Aorta (tissue), 5 donors: ENCODE measurements at regions not wholly inside any gene's neighbourhood (a gene's known extent, or its start where the extent isn't known, plus 50 kb on each side); places are given as distances from the start of the nearest gene placed in this dataset.

Experiments used
- ATAC-seq: fragments of 200-7000 bp; cut with Tn5 transposase; one replicate; pipeline ENCODE4 v1.9.1; 2022; ENCODE audit warnings: moderate library complexity; ENCODE audit not compliant: low FRiP score
- DNase-seq, 2 donors: peaks; one replicate each; pipeline ENCODE4 v3.0.0-alpha.2; 2020
- H3K27ac ChIP-seq, 2 donors: one replicate each; pipeline ENCODE4 v1.5.1; 2013; ENCODE audit warnings: low read length in 2 of 2, mild to moderate bottlenecking in 2 of 2, moderate library complexity in 2 of 2, control low read depth in 1 of 2, inconsistent platforms in 1 of 2, low read depth in 1 of 2
- H3K27me3 ChIP-seq, 2 donors: one replicate each; pipeline ENCODE4 v1.6.1; 2013; ENCODE audit warnings: control low read depth in 1 of 2, low read length in 1 of 2, mild to moderate bottlenecking in 1 of 2, moderate library complexity in 1 of 2; ENCODE audit not compliant: insufficient read depth in 2 of 2, control insufficient read depth in 1 of 2
- H3K36me3 ChIP-seq, 2 donors: one replicate each; pipeline ENCODE4 v1.6.1; 2013; ENCODE audit warnings: control low read depth in 1 of 2, low read length in 1 of 2, mild to moderate bottlenecking in 1 of 2; ENCODE audit not compliant: insufficient read depth in 2 of 2, control insufficient read depth in 1 of 2
- H3K4me1 ChIP-seq, 2 donors: one replicate each; pipeline ENCODE4 v1.6.1; 2013; ENCODE audit warnings: low read length in 2 of 2, control low read depth in 1 of 2, mild to moderate bottlenecking in 1 of 2, moderate library complexity in 1 of 2; ENCODE audit not compliant: insufficient read depth in 2 of 2, control insufficient read depth in 1 of 2
- H3K4me3 ChIP-seq, 2 donors: one replicate each; pipeline ENCODE4 v1.5.1; 2013; ENCODE audit warnings: low read length in 2 of 2, control low read depth in 1 of 2, mild to moderate bottlenecking in 1 of 2
- H3K9me3 ChIP-seq: one replicate; pipeline ENCODE4 v1.6.1; 2013; ENCODE audit warnings: mild to moderate bottlenecking, low read length; ENCODE audit not compliant: control insufficient read depth
- WGBS, 2 donors: extraction: QIAGEN DNeasy Blood & Tissue Kit; methylation state at CpG; one replicate each; pipeline ENCODE4 v1.1.7; 2013; 5-methylcytosine and 5-hydroxymethylcytosine counted together
- intact Hi-C, 2 donors: fragments of 100-400 bp; cut with DNase I; formaldehyde crosslinking; loops; one replicate each; pipeline versions ENCODE4 v1.14.2 to v1.15.0; 2022
- donor health status: healthy with polysubstance abuse.
- donor health status: Bipolar disorder and iron deficiency.
- donor health status: DM: no; HTN: no; CAD: no.
- donor health status: DM: no; HTN: no; CAD: no.
- donor health status: DM: yes; HTN: yes; CAD: no.

DNA sequence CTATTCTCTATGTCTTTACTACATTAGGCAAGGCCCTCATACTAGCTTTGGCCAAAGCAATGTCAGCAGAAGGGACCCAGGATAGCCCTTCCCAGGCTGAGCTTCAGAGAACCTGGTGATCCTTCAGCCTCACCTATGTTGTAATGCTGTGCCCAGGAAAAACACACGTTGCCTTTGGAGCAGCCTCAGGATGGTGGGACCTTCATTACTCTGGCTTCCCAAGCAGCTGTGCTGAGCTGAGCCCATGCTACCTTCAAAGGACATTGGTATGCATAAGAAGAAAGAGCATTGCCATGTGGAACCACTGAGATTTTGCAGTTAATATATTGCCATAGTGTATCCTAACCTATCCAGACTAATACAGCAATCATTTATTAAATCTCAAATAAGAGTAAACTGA, 756.4 kb upstream of the ID2 start:
- ATAC-seq: no peak
- H3K4me1 ChIP-seq: no peaks in the 10 kb centered on the region
- no peak overlapping the region for H3K27ac ChIP-seq
- no peak overlapping the region for H3K4me3 ChIP-seq
- DNase-seq: no peak
- no peaks in the 10 kb centered on the region for H3K27me3 ChIP-seq
- no peaks in the 10 kb centered on the region for H3K36me3 ChIP-seq
- no peaks in the 10 kb centered on the region for H3K9me3 ChIP-seq
- intact Hi-C loops: no loop called here
- 70 to 80% methylated on average over 1 of the region's 1 CpG for WGBS, 2 donors

DNA sequence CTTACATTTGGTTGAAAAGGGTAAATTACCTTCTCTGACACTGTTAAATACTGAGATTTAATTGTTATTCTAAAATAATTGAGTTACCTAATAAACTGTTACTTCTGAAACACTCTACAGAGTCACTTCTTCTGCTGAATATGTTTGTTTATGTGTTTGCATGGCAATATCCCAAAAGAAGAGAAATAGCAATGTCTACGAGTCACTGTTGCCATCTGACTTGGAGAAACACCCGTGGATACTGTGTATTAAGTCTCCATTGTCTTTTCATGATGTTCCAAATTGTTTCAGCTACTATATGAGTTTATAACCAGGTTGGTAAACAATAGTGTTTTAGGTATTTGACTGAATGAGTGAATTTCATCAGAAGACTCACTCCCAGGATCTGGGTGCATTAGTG, 754.2 kb upstream of the ID2 start:
- WGBS, 2 donors: 88 to 96% methylated on average over 2 of the region's 2 CpGs
- ATAC-seq (no peak), DNase-seq (no peak)
- Histone ChIP-seq H3K4me3 (no peak overlapping the region), H3K27ac (no peak overlapping the region), H3K27me3 (no peaks in the 10 kb centered on the region), H3K4me1 (no peaks in the 10 kb centered on the region), H3K36me3 (no peaks in the 10 kb centered on the region), H3K9me3 (no peaks in the 10 kb centered on the region)
- intact Hi-C loops: no loop called here

DNA sequence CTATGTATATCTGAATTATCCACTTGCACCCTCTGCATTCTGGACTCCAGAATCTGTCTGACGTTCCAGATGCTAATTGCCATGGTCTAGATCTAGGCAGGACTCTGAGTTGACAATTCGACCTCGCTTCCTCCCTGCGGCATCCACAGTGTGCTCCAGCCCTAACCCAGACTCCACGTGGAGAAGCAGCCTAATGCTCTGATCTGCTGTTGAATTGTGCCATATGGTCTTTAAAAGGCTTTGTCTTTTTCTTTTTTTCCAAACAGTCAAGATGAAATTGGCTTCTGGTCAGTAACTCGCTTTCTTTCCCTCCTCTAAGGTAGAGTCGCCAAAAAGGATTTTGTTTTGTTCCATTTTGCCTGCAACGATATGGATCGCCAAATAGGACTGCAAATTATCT, 752.6 kb upstream of the ID2 start:
- intact Hi-C loops: no loop called here
- ATAC-seq (no peak), DNase-seq (no peak)
- no peaks in the 10 kb centered on the region for H3K9me3 ChIP-seq
- H3K27me3 ChIP-seq: no peaks in the 10 kb centered on the region
- no peak overlapping the region for H3K27ac ChIP-seq
- WGBS, 2 donors: 89 to 91% methylated on average over 9 of the region's 9 CpGs
- no peaks in the 10 kb centered on the region for H3K36me3 ChIP-seq
- H3K4me3 ChIP-seq: no peak overlapping the region
- no peaks in the 10 kb centered on the region for H3K4me1 ChIP-seq

DNA sequence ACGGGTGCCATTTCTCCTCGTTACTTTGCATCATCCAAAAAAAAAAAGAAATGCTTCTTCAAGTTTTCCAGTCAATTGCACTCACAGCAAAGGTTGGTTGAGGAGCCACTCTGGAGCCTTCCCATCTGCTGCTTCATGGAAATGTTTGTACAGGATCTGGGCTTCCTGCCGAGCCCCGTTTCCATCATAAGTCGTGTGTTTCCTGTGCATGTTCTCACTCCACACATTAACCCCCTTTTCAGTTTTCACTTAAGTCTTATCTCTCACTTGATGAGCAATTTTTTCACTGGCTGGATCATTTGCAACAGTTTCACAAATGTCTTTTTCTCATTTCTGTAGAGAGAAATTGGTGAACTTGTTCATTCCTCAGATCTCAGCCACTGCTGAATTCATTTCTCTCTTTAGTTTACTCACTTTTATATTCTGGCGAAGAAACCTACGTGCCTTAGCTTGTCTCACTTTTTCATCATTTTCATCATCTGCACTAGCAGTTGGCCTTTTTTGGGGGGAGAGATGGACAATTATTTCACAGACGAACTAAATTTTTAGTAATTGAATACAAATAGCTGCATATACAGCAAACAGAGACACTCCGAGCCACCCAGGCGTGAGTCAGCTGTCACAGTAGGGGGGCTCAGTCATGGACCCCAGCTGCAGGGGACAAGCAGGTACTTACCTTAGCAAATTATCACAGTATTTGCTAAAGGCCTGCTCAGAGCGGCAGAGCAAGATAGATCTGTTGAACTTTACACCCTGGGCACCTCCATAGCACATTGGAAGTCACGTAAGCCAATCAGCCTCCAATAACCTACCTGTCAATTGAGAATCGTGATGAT, 750.8 kb upstream of the ID2 start:
- ATAC-seq: no peak
- H3K27ac ChIP-seq: no peak overlapping the region

DNA sequence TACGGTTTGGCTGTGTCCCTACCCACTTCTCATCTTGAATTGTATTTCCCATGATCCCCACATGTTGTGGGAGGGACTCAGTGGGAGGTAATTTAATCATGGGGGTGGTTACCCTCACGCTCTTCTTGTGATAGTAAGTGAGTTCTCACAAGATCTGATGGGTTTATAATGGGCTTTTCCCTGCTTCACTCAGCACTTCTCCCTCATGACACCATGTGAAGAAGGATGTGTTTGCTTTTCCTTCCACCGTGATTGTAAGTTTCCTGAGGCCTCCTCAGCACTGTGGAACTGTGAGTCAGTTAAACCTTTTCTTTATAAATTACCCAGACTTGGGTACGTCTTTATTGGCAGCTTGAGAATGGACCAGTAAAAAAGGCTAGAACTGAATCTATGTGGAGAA, 750.0 kb upstream of the ID2 start:
- Histone ChIP-seq H3K27ac (no peak overlapping the region), H3K9me3 (no peaks in the 10 kb centered on the region), H3K4me1 (no peaks in the 10 kb centered on the region), H3K4me3 (no peak overlapping the region), H3K27me3 (no peaks in the 10 kb centered on the region), H3K36me3 (no peaks in the 10 kb centered on the region)
- DNase-seq: no peak
- intact Hi-C loops: no loop called here
- ATAC-seq: no peak
- WGBS, 2 donors: 89 to 91% methylated on average over 4 of the region's 4 CpGs

More for the DNA sequence above, 750.8 kb upstream of the ID2 start:
- no peaks in the 10 kb centered on the region for H3K36me3 ChIP-seq
- H3K9me3 ChIP-seq: no peaks in the 10 kb centered on the region
- intact Hi-C loops: no loop called here
- H3K4me3 ChIP-seq: no peak overlapping the region
- no peaks in the 10 kb centered on the region for H3K27me3 ChIP-seq
- no peaks in the 10 kb centered on the region for H3K4me1 ChIP-seq
- no peak for DNase-seq
- 63 to 65% methylated on average over 13 of the region's 13 CpGs for WGBS, 2 donors

DNA sequence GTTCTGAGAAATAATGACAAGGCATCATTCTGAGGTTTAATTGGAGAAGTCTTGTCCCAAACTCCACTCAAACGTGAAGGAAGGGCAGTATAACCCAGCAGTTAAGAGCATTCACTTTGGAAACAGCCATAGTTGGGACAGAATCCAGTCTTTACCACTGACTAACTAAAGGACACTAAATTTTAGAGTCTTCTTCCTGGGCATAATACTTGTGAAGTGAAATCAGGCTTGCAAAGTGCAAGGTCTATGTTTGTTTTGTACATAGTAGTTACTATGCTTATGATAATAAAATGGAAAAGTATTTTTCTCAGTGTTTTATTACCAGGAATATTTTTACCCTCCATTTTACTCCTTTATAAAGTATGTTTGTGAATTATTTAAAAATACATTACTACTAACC, 748.2 kb upstream of the ID2 start:
- ATAC-seq: no peak
- 70 to 80% methylated on average over 1 of the region's 1 CpG for WGBS, 2 donors

DNA sequence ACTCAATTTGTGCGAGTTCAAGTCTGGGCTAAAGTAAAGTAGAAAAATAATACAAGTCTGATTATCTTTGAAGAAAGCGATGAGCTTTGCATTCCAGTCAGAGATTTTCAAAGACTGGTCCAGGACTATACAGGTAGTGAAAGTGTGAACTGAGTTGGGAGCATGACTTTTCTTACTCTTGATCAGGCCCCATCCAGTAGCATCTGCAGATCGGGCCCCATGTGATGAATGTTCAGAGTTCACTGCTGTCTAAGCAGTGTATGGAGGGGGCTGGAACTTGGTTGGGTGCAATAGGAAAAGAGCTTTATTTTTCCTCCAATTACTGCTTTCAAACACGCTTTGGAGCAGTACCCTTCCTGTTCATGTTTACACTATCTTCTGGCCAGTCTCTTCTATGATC, 747.4 kb upstream of the ID2 start:
- no peak overlapping the region for H3K4me3 ChIP-seq
- DNase-seq (no peak), ATAC-seq (no peak)
- H3K27ac ChIP-seq: no peak overlapping the region
- intact Hi-C loops: no loop called here
- no peaks in the 10 kb centered on the region for H3K4me1 ChIP-seq
- peaks cover 0 to 1% of the 10 kb centered on the region in 2 donors for H3K27me3 ChIP-seq
- H3K36me3 ChIP-seq: no peaks in the 10 kb centered on the region
- no peaks in the 10 kb centered on the region for H3K9me3 ChIP-seq
- WGBS, 2 donors: 97% methylated on average over 4 of the region's 4 CpGs

More for the DNA sequence above, 748.2 kb upstream of the ID2 start:
- intact Hi-C loops: no loop called here
- peaks cover 0 to 1% of the 10 kb centered on the region in 2 donors for H3K27me3 ChIP-seq
- no peaks in the 10 kb centered on the region for H3K4me1 ChIP-seq
- H3K9me3 ChIP-seq: no peaks in the 10 kb centered on the region
- no peak overlapping the region for H3K4me3 ChIP-seq
- H3K36me3 ChIP-seq: no peaks in the 10 kb centered on the region
- no peak for DNase-seq
- no peak overlapping the region for H3K27ac ChIP-seq

DNA sequence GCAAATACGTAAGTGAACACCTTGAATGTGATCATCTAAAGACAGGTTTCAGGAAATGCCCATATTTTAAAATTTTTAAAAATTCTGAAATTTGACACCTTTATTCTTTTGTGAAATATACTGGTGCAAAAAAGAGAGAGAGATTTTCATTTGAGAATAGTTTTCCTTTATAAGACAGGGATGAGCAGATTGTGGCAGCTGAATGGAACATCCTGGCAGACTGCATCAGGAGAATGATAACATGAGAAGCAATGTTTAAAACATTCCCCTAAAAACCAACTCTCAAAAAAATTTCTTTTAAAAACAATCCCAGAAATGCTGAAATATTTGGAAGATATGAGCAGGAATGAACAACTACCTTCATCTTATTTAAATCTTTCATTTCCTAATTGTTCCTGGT, 744.8 kb upstream of the ID2 start:
- DNase-seq (no peak), ATAC-seq (no peak)
- H3K27me3 ChIP-seq: peaks cover 0 to 1% of the 10 kb centered on the region in 2 donors
- H3K4me1 ChIP-seq: no peaks in the 10 kb centered on the region
- no peaks in the 10 kb centered on the region for H3K36me3 ChIP-seq
- intact Hi-C loops: no loop called here
- H3K4me3 ChIP-seq: no peak overlapping the region
- WGBS, 2 donors: 95 to 100% methylated on average over 1 of the region's 1 CpG
- no peak overlapping the region for H3K27ac ChIP-seq
- H3K9me3 ChIP-seq: no peaks in the 10 kb centered on the region

DNA sequence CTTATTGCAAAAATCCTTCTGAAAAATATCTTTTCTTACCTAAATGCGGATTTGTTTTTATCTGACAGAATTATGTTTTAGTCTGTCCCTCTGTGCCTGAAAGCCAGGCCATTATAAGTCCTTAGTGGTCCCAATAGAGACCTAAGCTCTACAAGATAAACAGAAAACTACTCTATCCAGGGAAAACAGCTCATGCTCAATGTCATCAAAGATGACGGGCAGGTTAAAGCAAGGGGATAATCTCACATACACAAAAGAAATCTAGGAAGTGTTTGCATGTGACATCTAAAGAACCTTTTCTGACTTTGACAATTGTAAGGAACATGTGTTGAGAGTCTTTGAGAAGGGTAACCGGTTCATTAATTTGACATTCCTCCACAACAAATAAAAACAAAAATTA, 741.1 kb upstream of the ID2 start:
- DNase-seq (no peak), ATAC-seq (no peak)
- intact Hi-C loops: no loop called here
- Histone ChIP-seq H3K36me3 (no peaks in the 10 kb centered on the region), H3K27me3 (peaks cover 0 to 1% of the 10 kb centered on the region in 2 donors), H3K27ac (no peak overlapping the region), H3K9me3 (no peaks in the 10 kb centered on the region), H3K4me1 (no peaks in the 10 kb centered on the region), H3K4me3 (no peak overlapping the region)
- 94 to 95% methylated on average over 3 of the region's 3 CpGs for WGBS, 2 donors
